Lung (tissue), 11 donors: ENCODE measurements at regions not wholly inside any gene's neighbourhood (a gene's known extent, or its start where the extent isn't known, plus 50 kb on each side); places are given as distances from the start of the nearest gene placed in this dataset.

Source experiments
- ATAC-seq: fragments of 200-7000 bp; cut with Tn5 transposase; one replicate; pipeline ENCODE4 v1.9.1; 2020; ENCODE audit warnings: moderate number of reproducible peaks; ENCODE audit not compliant: insufficient read depth, low FRiP score
- DNase-seq, 3 donors: peaks; one replicate each; pipeline ENCODE4 v3.0.0-alpha.2; 2013 to 2017
- H3K27ac ChIP-seq, 2 donors: one replicate each; pipeline ENCODE4 v1.5.1; 2013; ENCODE audit warnings: mild to moderate bottlenecking in 2 of 2, moderate library complexity in 2 of 2, control low read depth in 1 of 2, inconsistent platforms in 1 of 2, low read depth in 1 of 2, low read length in 1 of 2
- H3K27me3 ChIP-seq, 3 donors: one replicate each; pipeline ENCODE4 v1.5.1; 2013; ENCODE audit warnings: low read length in 2 of 3; ENCODE audit not compliant: control insufficient read depth in 3 of 3, insufficient read depth in 3 of 3
- H3K36me3 ChIP-seq, 4 donors: one replicate each; pipeline ENCODE4 v1.5.1; 2013; ENCODE audit warnings: low read length in 4 of 4, mild to moderate bottlenecking in 1 of 4, moderate library complexity in 1 of 4; ENCODE audit not compliant: control insufficient read depth in 4 of 4, insufficient read depth in 4 of 4
- H3K4me1 ChIP-seq, 5 donors: one replicate each; pipeline ENCODE4 v1.5.1; 2013; ENCODE audit warnings: low read length in 5 of 5, mild to moderate bottlenecking in 2 of 5, moderate library complexity in 1 of 5; ENCODE audit not compliant: control insufficient read depth in 5 of 5, insufficient read depth in 5 of 5
- H3K4me3 ChIP-seq: one replicate; pipeline ENCODE4 v1.5.1; 2013; ENCODE audit warnings: mild to moderate bottlenecking, control low read depth, moderate library complexity
- H3K9ac ChIP-seq, 2 donors: one replicate each; pipeline ENCODE4 v1.5.1; 2013; ENCODE audit warnings: low read length in 2 of 2, control low read depth in 1 of 2; ENCODE audit not compliant: insufficient read depth in 1 of 2
- H3K9me3 ChIP-seq, 4 donors: one replicate each; pipeline ENCODE4 v1.5.1; 2013; ENCODE audit warnings: low read length in 3 of 4, mild to moderate bottlenecking in 1 of 4, moderate library complexity in 1 of 4; ENCODE audit not compliant: control insufficient read depth in 4 of 4, insufficient read depth in 3 of 4
- WGBS, 2 donors: extraction: QIAGEN DNeasy Blood & Tissue Kit; methylation state at CpG; one replicate each; pipeline ENCODE4 v1.1.7; 2013; 5-methylcytosine and 5-hydroxymethylcytosine counted together
- TF ChIP-seq, protein P1 (sequence below): IDR thresholded peaks from 2 replicates; pipeline ENCODE4 v1.5.1; 2012; ENCODE audit warnings: mild to moderate bottlenecking; ENCODE audit errors: control extremely low read depth, extremely low read depth
- donor health status: control.
- donor health status: control.
- donor health status: Bipolar disorder and iron deficiency.
- donor health status: healthy.
- donor health status: DM: yes; HTN: yes; CAD: no.

DNA sequence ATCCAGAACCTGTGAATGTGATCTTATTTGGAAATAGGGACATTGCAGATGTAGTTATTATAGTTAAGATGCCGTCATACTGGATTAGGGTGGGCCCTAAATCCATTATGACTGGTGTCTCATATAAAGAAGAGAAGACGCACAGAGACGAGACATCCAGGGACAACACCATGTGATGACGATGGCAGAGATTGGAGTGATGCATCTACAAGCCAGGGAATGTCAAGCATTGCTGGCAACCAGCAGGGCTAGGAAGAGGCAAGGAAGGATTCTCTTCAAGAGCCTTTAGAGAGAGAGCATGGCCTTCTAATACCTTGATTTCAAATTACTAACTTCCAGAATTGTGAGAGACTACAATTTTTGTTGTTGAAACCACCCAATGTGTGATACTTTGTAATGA lies 345.8 kb downstream of the PTEN start:
- ATAC-seq (no peak), DNase-seq (no peak)
- Histone ChIP-seq H3K9me3 (no peaks in the 10 kb centered on the region), H3K27me3 (no peaks in the 10 kb centered on the region), H3K27ac (no peak overlapping the region), H3K36me3 (no peaks in the 10 kb centered on the region), H3K9ac (no peak overlapping the region), H3K4me1 (peaks cover 0 to 15% (median 11%) of the 10 kb centered on the region in 5 donors), H3K4me3 (no peak overlapping the region)
- TF ChIP-seq, protein P1, sequence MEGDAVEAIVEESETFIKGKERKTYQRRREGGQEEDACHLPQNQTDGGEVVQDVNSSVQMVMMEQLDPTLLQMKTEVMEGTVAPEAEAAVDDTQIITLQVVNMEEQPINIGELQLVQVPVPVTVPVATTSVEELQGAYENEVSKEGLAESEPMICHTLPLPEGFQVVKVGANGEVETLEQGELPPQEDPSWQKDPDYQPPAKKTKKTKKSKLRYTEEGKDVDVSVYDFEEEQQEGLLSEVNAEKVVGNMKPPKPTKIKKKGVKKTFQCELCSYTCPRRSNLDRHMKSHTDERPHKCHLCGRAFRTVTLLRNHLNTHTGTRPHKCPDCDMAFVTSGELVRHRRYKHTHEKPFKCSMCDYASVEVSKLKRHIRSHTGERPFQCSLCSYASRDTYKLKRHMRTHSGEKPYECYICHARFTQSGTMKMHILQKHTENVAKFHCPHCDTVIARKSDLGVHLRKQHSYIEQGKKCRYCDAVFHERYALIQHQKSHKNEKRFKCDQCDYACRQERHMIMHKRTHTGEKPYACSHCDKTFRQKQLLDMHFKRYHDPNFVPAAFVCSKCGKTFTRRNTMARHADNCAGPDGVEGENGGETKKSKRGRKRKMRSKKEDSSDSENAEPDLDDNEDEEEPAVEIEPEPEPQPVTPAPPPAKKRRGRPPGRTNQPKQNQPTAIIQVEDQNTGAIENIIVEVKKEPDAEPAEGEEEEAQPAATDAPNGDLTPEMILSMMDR: no peak
- whole genome bisulfite sequencing, 2 donors: 98 to 99% methylated on average over 4 of the region's 4 CpGs

DNA sequence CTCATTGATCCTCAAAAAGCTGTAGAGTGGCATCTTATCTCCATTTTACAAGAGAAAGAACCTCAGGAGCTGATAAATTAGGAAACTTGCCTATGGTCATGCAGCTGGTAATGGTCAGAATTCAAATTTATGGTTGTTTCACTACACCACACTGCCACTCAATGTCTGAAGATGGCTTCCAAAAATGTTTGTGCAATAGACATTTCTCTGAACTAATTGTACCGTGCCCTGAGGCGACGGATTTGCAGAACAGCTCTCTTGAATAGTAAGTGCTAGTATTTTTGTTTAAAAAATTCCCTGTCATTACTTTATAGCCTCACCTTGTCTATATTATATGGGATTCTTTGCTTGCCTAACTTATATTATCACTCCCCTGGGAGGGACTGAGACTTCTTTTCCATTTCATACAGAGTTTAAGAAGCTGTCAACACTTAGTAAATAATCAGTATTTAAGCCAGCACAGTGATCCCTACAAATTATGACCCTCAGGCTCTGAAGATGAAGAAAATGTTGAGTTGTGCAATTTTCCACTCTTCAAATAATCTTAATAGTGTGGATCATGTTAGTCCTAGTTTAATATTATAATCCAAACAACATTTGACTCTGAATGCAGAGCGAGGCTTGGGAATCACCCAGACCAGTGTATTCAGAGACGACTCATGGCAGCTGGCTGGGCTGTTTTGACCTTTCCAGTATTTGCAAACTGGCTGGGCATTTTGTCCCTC lies 346.6 kb downstream of the PTEN start:
- DNase-seq (peak in 2 of 3 donors; percentile 28 to 58), ATAC-seq (no peak)
- H3K27me3 ChIP-seq: no peaks in the 10 kb centered on the region
- H3K27ac ChIP-seq: no peak overlapping the region
- TF ChIP-seq, protein P1: no peak
- H3K9ac ChIP-seq: no peak overlapping the region
- WGBS, 2 donors: 70 to 79% methylated on average over 5 of the region's 5 CpGs
- H3K4me1 ChIP-seq: peaks cover 0 to 15% (median 11%) of the 10 kb centered on the region in 5 donors
- no peaks in the 10 kb centered on the region for H3K36me3 ChIP-seq
- H3K9me3 ChIP-seq: no peaks in the 10 kb centered on the region
- H3K4me3 ChIP-seq: no peak overlapping the region

DNA sequence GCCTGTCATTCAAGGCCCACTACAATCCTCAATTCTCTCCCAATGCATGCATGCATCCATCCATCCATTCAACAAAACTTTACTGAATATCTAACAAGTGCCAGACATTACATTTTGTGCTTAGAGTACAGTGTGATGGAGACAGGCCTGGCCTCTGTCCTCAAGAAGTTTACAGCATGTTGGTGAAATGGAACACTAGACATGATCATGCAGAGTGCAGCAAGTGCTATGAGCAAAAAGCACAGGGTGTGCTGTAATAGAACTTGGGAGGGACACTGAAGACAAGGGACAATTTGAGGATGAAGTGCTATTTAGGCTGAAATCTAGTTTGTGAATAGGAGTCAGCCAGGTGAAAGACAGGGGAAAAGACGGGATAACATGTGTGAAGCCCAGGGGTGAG lies 347.8 kb downstream of the PTEN start:
- TF ChIP-seq, protein P1: no peak
- 93 to 97% methylated on average over 1 of the region's 1 CpG for WGBS, 2 donors
- ATAC-seq: no peak
- peaks cover 0 to 6% (median 1%) of the 10 kb centered on the region in 5 donors for H3K4me1 ChIP-seq
- no peaks in the 10 kb centered on the region for H3K27me3 ChIP-seq
- H3K9me3 ChIP-seq: no peaks in the 10 kb centered on the region
- no peak overlapping the region for H3K4me3 ChIP-seq
- no peak overlapping the region for H3K9ac ChIP-seq
- no peak overlapping the region for H3K27ac ChIP-seq
- no peak for DNase-seq
- H3K36me3 ChIP-seq: no peaks in the 10 kb centered on the region

DNA sequence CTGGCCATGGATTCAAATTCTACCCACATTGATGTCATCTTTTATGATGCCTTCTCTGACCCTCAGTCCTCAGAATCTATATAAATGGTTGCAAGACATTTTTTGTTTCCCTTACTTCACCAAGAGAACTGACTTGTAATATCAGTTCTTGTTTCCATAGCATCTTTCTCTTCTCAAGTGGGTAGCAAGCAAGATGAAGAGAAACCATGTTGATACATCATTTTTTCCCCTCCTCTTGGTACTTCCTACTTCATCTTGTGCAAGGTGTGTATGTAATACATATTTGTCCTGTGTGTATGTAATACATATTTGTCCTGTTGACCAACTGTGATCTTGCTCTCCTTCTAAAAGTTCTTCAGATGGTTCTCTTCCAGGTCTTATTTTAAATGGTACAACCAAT lies 348.6 kb downstream of the PTEN start:
- Histone ChIP-seq H3K27ac (no peak overlapping the region), H3K9me3 (no peaks in the 10 kb centered on the region), H3K36me3 (no peaks in the 10 kb centered on the region), H3K9ac (no peak overlapping the region), H3K4me3 (no peak overlapping the region), H3K4me1 (peaks cover 0 to 5% (median 0%) of the 10 kb centered on the region in 5 donors), H3K27me3 (no peaks in the 10 kb centered on the region)
- TF ChIP-seq, protein P1: no peak
- DNase-seq (no peak), ATAC-seq (no peak)
